ENCODE measurements at regions not wholly inside any gene's neighbourhood (a gene's known extent, or its start where the extent isn't known, plus 50 kb on each side); places are given as distances from the start of the nearest gene placed in this dataset.

DNA sequence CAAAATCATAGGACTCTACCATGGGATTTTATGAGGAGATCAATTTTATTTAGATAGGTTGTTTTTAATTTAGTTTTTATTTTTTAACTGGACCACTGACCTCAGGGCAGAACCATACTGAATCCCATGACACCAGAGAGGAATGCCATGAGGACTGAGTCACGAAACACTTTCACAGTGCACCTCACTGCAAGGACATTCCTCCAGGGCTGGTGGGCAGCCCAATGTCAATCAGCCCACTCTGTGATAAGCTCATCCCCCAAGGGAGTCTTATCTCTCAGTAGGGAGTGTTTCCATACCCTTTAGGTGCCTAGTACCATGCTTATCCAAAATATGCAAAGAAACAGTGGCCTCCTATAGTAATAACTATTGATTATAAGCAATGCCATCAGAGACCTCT is 224.5 kb upstream of the CDH6 start:
- TF ChIP-seq, protein P1, sequence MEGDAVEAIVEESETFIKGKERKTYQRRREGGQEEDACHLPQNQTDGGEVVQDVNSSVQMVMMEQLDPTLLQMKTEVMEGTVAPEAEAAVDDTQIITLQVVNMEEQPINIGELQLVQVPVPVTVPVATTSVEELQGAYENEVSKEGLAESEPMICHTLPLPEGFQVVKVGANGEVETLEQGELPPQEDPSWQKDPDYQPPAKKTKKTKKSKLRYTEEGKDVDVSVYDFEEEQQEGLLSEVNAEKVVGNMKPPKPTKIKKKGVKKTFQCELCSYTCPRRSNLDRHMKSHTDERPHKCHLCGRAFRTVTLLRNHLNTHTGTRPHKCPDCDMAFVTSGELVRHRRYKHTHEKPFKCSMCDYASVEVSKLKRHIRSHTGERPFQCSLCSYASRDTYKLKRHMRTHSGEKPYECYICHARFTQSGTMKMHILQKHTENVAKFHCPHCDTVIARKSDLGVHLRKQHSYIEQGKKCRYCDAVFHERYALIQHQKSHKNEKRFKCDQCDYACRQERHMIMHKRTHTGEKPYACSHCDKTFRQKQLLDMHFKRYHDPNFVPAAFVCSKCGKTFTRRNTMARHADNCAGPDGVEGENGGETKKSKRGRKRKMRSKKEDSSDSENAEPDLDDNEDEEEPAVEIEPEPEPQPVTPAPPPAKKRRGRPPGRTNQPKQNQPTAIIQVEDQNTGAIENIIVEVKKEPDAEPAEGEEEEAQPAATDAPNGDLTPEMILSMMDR (IDR thresholded peaks at IDR 0.05), result no peak
- TF ChIP-seq EZH2 (IDR thresholded peaks at IDR 0.05), result no peak
- no peak for TF ChIP-seq EZH2phosphoT487 (IDR thresholded peaks at IDR 0.05)
